HG03565 (cell line): ENCODE measurements at regions not wholly inside any gene's neighbourhood (a gene's known extent, or its start where the extent isn't known, plus 50 kb on each side); places are given as distances from the start of the nearest gene placed in this dataset.
A peak's percentile ranks its signal among the peaks of the same experiment; 100 is the strongest.
"Not testable (repeated sequence)": the region's sequence is repeated elsewhere in the genome, so short reads cannot be mapped to it uniquely, and the experiment has no call there.

Experiments
- ATAC-seq: cut with Tn5 transposase; IDR thresholded peaks from one replicate; pipeline ENCODE4 v1.9.1; 2021; ENCODE audit warnings: mild to moderate bottlenecking, moderate library complexity; ENCODE audit not compliant: unreplicated experiment

- ATAC-seq = no peak
Observed at GRCh38 chr18:51569561-51569960, 372.1 kb upstream of the MEX3C start.

DNA sequence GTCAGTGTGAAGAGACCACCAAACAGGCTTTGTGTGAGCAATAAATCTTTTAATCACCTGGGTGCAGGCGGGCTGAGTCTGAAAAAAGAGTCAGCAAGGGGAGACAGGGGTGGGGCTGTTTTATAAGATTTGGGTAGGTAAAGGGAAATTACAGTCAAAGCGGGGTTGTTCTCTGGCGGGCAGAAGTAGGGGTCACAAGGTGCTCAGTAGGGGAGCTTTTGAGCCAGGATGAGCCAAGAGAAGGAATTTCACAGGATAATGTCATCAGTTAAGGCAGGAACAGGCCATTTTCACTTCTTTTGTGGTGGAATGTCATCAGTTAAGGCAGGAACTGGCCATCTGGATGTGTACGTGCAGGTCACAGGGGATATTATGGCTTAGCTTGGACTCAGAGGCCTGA, 372.6 kb upstream of the MEX3C start:
- not testable (repeated sequence) for ATAC-seq

GRCh38 chr18:51573886-51574285, 376.4 kb upstream of the MEX3C start:
- ATAC-seq = not testable (repeated sequence)

DNA sequence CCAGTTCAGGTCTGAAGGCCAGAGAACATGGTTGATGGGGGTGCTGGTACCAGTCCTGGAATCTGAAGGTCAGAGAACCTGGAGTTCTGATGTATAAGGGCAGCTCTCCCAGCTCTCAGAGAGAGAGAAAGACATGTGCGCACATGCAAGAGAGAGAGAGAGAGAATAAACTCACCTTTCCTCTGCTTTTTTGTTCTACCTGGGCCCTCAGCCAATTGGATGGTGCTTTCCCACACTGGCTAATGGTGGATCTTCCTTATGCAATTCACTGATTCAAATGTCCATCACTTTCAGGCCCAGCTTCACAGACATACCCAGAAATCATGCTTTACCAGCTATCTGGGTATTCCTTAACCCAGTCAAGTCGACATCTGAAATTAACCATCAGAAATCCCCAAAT, 377.7 kb upstream of the MEX3C start:
- ATAC-seq = no peak

DNA sequence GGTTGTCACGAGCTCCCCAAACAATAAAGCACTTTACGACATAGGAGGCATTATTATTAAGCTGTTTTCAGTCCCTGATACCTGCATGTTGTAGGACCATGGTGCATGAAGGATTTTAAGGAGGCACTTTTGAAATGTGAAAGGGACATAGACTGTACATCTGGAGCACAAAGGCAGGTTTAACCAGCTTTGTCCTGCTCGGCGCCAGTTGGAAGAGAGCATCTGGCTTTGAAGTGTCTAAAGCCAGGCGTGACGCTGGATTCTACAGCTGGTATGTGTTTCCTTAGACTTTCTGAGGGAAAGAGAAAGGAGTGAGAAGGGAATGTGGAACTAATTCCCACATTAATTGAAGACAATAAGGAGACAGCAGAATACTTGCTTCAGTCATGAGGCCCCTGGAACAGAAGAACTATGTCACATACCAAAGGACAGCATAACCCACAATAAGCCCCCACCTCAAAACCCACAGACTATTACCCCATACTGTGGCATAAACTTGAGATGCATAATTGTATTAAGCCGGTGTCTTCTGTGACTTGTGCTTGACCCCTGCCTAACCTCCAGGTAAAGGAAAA, 381.0 kb upstream of the MEX3C start:
- ATAC-seq = no peak

- no peak for ATAC-seq
Observed at GRCh38 chr18:51580580-51580979, 383.1 kb upstream of the MEX3C start.

GRCh38 chr18:51582551-51582950, 385.1 kb upstream of the MEX3C start:
- no peak for ATAC-seq

DNA sequence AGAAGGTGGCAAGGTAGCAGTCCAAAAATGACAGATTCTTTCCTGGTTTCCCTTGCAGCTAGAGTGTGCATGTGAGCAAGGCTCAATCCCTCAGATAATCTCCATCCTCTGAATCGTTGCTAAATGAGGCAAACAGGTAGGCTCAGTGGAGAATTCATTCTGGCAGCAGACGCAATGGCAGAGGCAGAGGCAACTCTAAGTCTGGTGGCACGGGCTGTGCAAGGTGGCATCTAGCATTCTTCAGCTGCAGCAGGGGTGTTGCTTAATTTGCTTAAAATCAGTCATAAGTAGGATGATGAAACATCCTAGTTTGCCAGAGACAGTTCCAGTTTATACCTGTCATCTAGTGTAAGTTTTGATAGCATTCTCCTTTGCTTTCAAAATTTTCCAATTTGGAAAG, 391.1 kb upstream of the MEX3C start:
- no peak for ATAC-seq

- no peak for ATAC-seq
Observed at GRCh38 chr18:51593931-51594330, 396.4 kb upstream of the MEX3C start.

DNA sequence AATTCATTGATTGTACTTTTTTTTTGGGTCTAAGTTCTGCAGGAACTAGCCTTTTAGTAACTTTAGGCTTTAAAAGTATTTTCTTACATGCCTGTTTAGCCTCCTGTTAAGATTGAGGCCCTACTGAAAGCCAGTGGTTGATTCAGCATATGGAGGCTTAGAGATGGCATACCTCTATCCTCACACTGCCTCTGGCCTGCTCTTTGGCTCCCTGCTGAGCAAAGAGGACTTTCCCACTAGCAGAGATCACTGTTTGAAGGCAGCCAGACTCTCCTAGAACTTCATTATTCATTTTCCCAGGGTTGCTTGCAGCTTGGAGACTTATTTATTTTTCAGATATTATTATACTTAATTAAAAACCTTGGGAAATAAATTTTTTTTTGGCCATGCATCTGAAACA, 405.6 kb upstream of the MEX3C start:
- no peak for ATAC-seq

DNA sequence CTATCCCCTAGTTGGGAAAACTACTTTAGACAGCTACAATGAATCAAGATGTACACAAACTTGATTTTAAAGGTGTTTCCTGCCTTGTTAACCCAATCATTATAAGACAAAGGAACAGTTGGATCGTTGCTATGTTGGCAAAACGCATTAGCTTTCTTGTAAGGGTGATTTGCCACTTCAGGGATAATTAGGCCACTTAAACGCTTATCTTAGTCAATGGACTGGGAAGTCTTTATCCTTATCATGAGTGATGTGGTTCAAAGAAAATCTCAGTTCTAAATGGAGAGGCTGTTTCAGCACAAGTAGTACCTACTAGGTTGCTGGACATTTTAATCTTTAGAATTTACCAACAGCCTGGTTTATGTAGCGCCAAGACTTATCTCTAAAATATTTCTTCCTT, 406.1 kb upstream of the MEX3C start:
- ATAC-seq = no peak

DNA sequence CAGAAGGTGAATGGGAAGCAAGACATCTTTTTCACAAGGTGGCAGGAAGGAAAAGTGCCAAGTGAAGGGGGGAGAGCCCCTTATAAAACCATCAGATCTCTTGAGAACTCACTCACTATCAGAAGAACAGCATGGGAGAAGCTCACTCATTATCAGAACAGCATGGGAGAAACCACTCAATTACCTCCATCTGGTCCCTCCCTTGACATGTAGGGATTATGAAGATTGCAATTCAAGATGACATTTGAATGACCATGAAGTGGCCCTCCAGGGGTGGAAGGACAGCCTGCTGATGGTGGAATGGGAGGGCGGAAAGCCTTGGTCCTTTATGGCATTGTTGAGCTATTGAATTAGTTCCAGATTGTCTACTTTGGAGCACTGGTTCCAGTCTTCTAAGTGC, 413.0 kb upstream of the MEX3C start:
- no peak for ATAC-seq

- no peak for ATAC-seq
Observed at GRCh38 chr18:51611326-51611725, 413.8 kb upstream of the MEX3C start.

GRCh38 chr18:51614033-51614432, 416.6 kb upstream of the MEX3C start:
- ATAC-seq = no peak

- no peak for ATAC-seq
Observed at GRCh38 chr18:51614967-51615571, 417.6 kb upstream of the MEX3C start.

DNA sequence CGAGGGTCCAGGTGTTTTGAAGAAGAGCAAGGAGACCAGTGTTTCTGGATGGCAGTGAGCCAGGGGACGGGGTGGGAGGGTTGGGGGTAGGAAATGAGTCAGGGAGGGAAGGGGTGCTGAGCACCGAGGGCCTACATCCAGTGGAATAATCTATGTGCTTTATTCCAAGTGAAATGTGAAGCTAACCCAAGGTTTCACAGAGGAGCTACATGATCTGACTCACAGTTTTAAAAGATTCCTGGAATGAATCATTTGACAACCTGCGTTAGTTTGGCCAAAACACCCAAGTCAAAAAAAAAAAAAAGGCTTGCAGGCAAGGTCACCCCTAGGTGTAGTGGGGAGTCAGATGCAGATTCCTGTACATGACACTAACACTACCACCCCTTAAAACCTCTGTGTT, 419.7 kb upstream of the MEX3C start:
- ATAC-seq = no peak

GRCh38 chr18:51617572-51618260, 420.2 kb upstream of the MEX3C start:
- no peak for ATAC-seq

- ATAC-seq = no peak
Observed at GRCh38 chr18:51619283-51619682, 421.8 kb upstream of the MEX3C start.

DNA sequence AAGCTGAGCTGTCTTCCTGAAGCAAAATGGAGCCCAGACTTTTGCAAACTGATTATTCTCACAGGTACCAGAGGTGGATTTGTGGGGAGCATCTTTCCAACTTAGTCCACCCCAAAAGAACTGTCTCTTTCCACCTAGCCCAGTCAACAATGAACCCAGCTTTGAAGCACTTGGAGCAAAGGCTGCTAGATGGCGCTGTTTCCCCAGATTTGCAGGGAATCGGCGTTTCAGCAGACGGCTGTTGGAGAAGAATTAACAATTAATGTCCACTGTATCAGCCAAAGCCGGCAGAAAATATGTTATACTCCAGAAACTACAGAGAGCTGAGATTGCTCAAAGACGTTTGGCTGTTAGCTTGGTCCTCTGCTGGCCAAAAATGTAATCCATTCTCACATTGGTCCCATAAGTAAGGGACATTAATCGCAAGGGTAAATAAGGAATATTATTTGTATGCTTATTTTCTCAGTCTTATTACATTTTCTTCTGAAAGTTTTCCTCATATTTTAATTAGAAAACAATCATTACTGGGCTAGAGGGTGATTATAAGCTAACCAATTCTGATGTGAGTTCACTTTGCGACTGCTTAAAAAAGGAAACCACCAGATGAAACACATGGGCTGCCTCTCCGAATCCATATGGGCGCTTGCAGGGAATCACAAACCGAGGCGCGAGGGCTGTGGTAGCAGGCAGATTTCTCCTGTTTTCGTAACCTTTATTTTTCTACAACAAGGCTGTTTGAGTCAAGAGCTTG, 423.8 kb upstream of the MEX3C start:
- ATAC-seq = peak; percentile 48

- no peak for ATAC-seq
Observed at GRCh38 chr18:51621864-51622160, 424.3 kb upstream of the MEX3C start.

DNA sequence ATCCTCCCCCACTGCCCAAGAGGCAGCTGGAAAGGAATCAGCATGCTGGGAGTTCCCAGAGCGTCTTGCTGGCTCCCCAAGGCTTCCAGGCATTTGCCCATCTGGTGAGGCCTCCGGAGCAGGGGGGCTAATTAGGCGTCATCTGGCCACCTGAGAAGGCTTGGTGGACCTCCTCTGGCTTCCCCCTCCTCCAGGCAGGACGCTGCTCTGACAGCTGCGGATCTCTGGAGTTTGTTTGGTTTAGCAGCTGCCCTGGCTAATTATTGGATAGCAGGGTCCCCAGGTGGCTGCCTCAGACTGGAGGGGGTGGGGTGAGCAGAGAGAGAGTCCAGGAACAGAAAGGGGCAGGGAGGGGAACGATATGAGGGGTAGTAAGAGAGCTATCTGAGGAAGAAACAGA, 425.2 kb upstream of the MEX3C start:
- no peak for ATAC-seq

GRCh38 chr18:51623653-51624052, 426.2 kb upstream of the MEX3C start:
- ATAC-seq = no peak
